ENCODE measurements at regions not wholly inside any gene's neighbourhood (a gene's known extent, or its start where the extent isn't known, plus 50 kb on each side); places are given as distances from the start of the nearest gene placed in this dataset.

GRCh38 chr6:30396833-30397479 lies 52.0 kb downstream of the RPP21 start:
- DNase-seq (ENCODE audit: low spot score): peak; percentile 44

- no peak for DNase-seq (ENCODE audit: low spot score)
These were observed 52.7 kb downstream of the RPP21 start for GRCh38 chr6:30397697-30398096.

- DNase-seq (ENCODE audit: low spot score): no peak
These were observed 54.6 kb downstream of the RPP21 start for GRCh38 chr6:30399390-30400058.

GRCh38 chr6:30405934-30406333 lies 61.0 kb downstream of the RPP21 start:
- DNase-seq (ENCODE audit: low spot score): no peak

- no peak for DNase-seq (ENCODE audit: low spot score)
These were observed 64.2 kb downstream of the RPP21 start for GRCh38 chr6:30409184-30409583.

GRCh38 chr6:30411515-30412207 lies 66.7 kb downstream of the RPP21 start:
- DNase-seq (ENCODE audit: low spot score): peak; percentile 15

GRCh38 chr6:30418448-30418847 lies 70.9 kb upstream of the HLA-E start:
- no peak for DNase-seq (ENCODE audit: low spot score)

GRCh38 chr6:30424549-30424948 lies 64.8 kb upstream of the HLA-E start:
- no peak for DNase-seq (ENCODE audit: low spot score)

Measured in globus pallidus (tissue), 1 donor.